GM12892 (cell line): ENCODE measurements at regions not wholly inside any gene's neighbourhood (a gene's known extent, or its start where the extent isn't known, plus 50 kb on each side); places are given as distances from the start of the nearest gene placed in this dataset.
"Not testable (repeated sequence)": the region's sequence is repeated elsewhere in the genome, so short reads cannot be mapped to it uniquely, and the experiment has no call there.

Experiments used
- DNase-seq: peaks from one replicate; pipeline ENCODE4 v3.0.0; 2011; ENCODE audit not compliant: insufficient read length
- FAIRE-seq: peaks from 2 replicates; lab custom pipeline; 2011; peaks lifted over from hg19 to GRCh38; lab: Jason Lieb, UNC
- POLR2A ChIP-seq: IDR thresholded peaks from 2 replicates; pipeline ENCODE4 v1.6.1; 2011; ENCODE audit warnings: low read depth, low read length, control low read depth
- POLR2AphosphoS5 ChIP-seq: IDR thresholded peaks from 2 replicates; pipeline ENCODE4 v1.6.1; 2011; ENCODE audit warnings: low read depth, low read length, control low read depth
- TAF1 ChIP-seq: IDR thresholded peaks from 2 replicates; pipeline ENCODE4 v1.6.1; 2011; ENCODE audit warnings: low read depth, mild to moderate bottlenecking, control low read depth, low read length, borderline replicate concordance

DNA sequence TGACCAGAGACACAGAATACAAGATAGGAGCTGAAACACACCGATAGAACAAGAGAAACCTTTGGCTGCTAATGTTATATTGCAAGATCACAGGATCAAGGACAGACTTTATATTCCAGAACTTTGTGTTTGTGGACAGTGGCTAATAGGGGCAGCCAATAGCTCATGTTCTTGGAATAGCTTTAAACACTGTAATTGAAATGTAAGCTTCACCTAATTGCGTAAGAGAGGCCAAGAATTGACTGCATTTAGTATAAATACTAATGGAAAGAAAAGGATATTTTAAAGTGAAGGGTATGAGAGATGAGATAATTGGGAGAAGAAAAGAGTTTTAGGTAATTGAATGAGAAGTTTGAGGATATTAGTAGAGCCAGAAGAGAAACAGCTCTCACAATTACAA, 758.8 kb downstream of the CDH11 start:
- DNase-seq (no peak), FAIRE-seq (no peak)
- TF ChIP-seq POLR2A (no peak), POLR2AphosphoS5 (no peak), TAF1 (no peak)

DNA sequence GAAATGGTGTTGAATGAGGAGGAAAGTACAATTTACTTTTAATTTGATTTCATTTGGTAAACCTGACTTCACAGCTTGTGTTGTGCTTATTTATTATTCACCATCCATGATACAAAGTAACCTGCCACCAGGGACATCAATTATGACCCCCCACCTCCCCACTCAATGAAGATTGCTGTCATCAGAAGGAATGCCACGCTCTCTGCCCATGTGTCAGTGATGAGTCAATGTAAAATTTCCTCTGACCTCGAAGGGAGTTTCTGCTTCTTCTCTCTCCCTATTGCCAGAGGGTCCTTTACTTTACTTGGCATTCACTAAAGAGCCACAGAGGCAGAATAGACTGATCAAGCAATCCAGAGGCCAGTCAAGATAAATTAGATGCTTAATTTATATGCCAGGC, 759.7 kb downstream of the CDH11 start:
- DNase-seq (no peak), FAIRE-seq (no peak)
- TF ChIP-seq POLR2A = no peak
- TF ChIP-seq POLR2AphosphoS5 = no peak

DNA sequence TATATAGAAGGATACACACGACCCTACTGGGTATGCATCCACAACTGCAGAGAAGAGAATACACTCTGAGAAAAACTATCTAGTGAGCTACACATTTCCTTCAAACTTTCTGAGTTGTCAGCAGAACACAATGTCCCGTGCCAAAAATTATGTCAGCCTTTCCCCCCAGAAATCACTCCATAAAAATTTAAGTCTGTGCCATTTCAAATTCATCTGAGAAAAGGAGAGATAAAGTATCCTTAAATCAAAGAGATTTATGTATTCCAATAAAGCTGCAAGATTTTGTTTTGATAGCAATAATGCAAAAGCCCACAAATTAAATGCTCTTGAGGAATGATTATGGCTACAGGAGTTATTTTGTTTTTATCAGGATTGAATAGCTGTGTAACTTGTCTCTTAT, 760.1 kb downstream of the CDH11 start:
- no peak for TF ChIP-seq POLR2AphosphoS5
- TF ChIP-seq POLR2A = no peak
- TF ChIP-seq TAF1 = no peak
- no peak for FAIRE-seq
- DNase-seq = no peak

DNA sequence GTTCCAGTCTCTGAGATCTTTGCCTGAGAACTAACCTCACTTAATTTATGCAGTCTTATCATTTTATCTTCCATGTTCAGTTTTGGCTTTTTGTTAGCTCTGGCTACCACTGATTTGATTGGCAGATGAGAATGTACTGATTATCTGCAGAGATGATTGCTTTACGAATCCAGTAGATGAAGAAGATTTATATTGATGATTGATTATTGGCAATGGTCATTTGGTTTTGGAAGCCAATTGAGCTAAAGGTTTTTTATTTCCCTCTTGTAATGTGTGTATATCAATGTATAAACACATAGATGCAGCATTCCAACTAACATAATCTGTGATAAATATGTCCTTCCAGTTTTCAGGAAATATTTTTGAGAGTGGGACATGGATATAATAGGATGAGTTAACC, 763.6 kb downstream of the CDH11 start:
- DNase-seq = no peak
- FAIRE-seq = no peak
- TF ChIP-seq POLR2A (no peak), TAF1 (no peak)

DNA sequence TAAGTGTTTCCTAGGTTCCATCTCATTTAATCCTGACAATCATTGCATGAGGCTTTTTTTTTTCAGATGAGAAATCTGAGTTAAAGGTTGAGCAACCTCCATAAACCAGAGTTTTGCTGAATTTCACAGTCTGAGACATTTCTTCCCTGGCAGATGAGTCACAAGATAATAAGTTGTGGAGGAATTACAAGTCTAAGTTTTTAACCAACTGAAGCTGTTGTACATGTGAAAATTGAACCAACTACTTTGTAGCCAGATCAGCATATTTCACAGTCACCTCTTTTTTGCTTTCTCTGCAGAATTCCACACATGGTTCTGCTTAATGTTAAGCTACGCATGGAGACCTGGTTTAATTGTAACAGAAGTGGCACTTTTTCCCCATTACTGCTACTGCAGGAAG, 765.6 kb downstream of the CDH11 start:
- no peak for TF ChIP-seq POLR2AphosphoS5
- no peak for TF ChIP-seq POLR2A
- no peak for TF ChIP-seq TAF1
- FAIRE-seq (no peak), DNase-seq (no peak)

DNA sequence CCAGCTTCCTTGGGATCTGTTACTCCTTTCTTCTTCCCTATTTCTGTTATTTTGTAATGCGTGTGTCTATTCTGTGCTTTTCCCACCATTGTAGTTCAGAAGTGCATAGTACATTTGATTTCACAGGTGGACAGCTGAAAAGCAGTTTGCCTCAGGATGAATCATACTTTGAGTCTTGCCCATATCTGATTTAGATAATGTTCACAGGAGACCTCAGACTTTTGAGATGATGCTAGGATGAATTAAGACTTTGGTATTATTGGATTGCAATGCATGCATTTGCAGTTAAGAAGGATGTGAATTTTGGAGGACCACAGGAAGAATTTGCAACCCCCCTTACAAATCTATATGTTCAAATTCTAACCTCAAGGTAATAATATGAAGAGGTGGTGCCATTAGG, 769.6 kb downstream of the CDH11 start:
- no peak for FAIRE-seq
- TF ChIP-seq TAF1 (no peak), POLR2A (no peak), POLR2AphosphoS5 (no peak)

DNA sequence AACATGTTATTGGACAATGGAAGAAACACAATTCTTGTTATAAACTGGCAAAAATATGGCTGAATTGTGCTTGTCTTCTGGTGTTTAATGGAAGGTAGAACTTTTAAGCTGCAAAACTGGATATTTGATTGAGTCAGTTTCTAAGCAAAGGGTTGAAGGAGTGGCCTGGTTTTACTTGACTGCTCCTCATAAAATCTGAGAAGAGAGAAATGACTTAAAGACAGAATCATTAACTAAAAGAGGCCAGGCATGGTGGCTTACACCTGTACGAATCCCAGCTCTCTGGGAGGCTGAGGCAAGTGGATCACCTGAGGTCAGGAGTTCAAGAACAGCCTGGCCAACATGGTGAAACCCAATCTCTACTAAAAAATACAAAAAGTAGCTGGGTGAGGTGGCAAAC, 770.7 kb downstream of the CDH11 start:
- TF ChIP-seq POLR2A (no peak), POLR2AphosphoS5 (no peak), TAF1 (no peak)
- FAIRE-seq = no peak
- no peak for DNase-seq

More for the DNA sequence above, 769.6 kb downstream of the CDH11 start:
- no peak for DNase-seq

DNA sequence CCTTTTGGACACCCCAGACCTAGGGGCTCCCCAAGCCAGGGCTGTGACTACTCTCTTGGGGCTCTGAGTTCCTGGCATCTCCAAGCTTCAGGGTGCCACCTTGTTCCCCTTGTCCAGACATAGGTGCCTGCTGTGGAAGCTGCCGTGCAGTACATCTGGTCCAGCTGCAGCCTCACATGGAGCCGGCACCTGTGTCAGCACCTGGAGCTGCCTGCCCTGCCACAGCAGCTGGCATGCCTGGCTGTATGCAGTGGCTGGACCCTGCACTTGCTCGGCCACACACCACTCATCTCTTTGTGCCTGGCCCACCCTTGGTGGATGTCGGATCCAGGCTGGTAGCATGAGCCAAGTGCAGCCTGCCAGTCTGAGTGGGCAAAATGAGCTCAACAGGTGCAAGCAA, 775.8 kb downstream of the CDH11 start:
- FAIRE-seq = no peak
- no peak for TF ChIP-seq POLR2AphosphoS5
- TF ChIP-seq POLR2A = no peak
- no peak for TF ChIP-seq TAF1
- no peak for DNase-seq

DNA sequence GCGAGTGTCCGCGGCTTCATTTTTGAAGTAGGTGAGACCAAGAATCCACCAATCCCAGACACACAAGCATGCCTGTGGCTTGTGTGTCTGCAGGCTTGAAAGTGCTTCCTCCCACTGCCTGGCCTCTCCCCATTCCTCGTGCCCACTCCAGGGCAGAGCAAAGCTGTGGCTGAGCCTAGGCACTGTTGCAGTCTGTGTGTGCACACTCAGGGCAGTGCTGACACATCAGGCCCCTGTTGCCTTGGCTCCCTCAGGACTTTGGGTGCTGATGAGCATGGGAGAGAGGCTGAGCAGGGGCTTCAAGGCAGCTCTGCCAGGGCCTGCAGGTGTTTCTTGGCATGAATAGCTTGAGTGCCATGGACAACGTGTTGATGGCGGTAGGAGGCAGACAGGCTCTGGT, 776.7 kb downstream of the CDH11 start:
- TF ChIP-seq POLR2AphosphoS5 (no peak), POLR2A (no peak), TAF1 (no peak)

DNA sequence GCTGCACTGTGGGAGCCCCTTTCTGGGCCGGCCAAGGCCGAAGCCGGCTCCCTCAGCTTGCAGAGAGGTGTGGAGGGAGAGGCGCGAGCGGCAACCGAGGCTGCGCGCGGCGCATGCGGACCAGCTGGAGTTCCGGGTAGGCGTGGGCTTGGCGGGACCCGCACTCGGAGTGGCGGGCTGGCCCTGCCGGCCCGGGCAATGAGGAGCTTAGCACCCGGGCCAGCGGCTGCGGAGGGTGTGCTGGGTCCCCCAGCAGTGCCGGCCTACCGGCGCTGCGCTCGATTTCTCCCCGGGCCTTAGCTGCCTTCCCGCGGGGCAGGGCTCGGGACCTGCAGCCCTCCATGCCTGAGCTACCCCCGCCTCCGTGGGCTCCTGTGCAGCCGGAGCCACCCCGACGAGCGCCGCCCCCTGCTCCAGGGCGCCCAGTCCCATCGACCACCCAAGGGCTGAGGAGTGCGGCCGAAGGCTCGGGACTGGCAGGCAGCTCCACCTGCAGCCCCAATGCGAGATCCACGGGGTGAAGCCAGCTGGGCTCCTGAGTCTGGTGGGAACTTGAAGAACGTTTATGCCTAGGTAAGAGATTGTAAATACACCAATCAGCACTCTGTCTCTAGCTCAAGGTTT, 777.9 kb downstream of the CDH11 start:
- not testable (repeated sequence) for FAIRE-seq, DNase-seq

More for the DNA sequence above, 776.7 kb downstream of the CDH11 start:
- no peak for FAIRE-seq
- no peak for DNase-seq

DNA sequence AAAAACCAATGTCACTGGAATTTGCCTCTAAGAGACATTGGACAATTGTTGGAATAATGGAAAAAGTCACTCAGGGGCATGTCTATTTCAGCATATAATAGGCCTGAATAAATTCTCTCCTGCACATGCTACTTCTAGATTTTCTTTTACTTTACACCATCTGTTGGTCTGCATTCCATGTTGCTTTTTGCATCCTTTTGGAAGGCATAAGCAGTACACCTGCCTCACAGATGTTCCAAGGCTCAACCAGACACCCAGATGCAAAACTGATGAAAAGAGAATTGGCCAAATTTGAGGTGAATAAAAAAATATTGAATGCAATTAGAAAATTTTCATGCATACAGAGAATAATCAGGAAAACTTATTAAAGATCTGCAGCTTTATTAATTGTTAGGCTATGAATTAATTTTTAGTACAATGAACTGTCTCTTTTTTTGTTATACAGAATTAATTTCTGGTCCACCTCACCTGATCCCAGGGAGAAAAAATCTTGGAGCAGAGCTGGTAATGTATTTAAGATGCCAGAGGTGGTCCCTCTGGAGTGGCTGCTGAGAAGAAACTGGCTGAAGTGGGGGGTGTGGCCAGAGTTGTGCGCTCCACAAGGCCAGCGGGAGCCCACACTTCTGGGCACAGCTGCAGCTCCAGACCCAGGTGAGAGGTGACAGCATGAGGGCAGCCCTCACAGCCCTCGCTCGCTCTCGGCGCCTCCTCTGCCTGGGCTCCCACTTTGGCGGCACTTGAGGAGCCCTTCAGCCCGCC, 778.6 kb downstream of the CDH11 start:
- DNase-seq (no peak), FAIRE-seq (no peak)
- no peak for TF ChIP-seq POLR2A
- TF ChIP-seq POLR2AphosphoS5 = no peak
- TF ChIP-seq TAF1 = no peak

DNA sequence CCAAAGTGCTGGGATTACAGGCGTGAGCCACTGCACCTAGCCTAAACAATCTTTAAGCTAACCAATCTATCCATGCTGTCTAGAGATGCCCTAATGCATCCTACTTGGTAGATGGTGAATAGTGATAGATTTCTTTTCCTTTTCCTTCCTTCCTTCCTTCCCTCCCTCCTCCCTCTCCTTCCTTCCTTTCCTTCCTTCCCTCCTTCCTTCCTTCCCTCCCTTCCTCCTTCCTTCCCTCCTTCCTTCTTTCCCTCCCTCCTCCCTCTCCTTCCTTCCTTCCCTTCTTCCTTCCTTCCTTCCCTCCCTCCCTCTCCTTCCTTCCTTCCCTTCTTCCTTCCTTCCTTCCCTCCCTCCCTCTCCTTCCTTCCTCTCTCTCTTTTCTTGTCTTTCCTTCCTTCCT, 780.5 kb downstream of the CDH11 start:
- not testable (repeated sequence) for FAIRE-seq, DNase-seq
